CD14-positive monocyte (primary cell): ENCODE measurements at regions not wholly inside any gene's neighbourhood (a gene's known extent, or its start where the extent isn't known, plus 50 kb on each side); places are given as distances from the start of the nearest gene placed in this dataset.

ENCODE experiments used
- DNase-seq, 3 donors: peaks; one replicate each; pipeline ENCODE4 v3.0.0-alpha.2; 2011 to 2022
- H2AFZ ChIP-seq: 2 replicates; pipeline ENCODE4 v1.6.0; 2012; ENCODE audit warnings: mild to moderate bottlenecking, low read depth, low read length, inconsistent platforms; ENCODE audit not compliant: insufficient read depth, poor library complexity, severe bottlenecking
- H3K27ac ChIP-seq, 2 donors: 1 replicate in 1 of 2; 2 replicates in 1 of 2; pipeline ENCODE4 v1.5.1; 2012 to 2013; ENCODE audit warnings: low read length in 2 of 2, control low read depth in 1 of 2, inconsistent platforms in 1 of 2, low read depth in 1 of 2, mild to moderate bottlenecking in 1 of 2
- H3K27me3 ChIP-seq, 2 donors: one replicate each; pipeline versions ENCODE4 v1.6.0 to v1.6.1; 2011 to 2013; ENCODE audit warnings: low read length in 2 of 2; ENCODE audit not compliant: control insufficient read depth in 2 of 2, insufficient read depth in 2 of 2
- H3K36me3 ChIP-seq, 2 donors: replicated peaks in 1 of 2; 1 replicate in 1 of 2; 2 replicates in 1 of 2; pipeline versions ENCODE4 v1.5.1 to v1.6.1; 2012 to 2013; ENCODE audit warnings: low read length in 2 of 2, control low read depth in 1 of 2, inconsistent platforms in 1 of 2, mild to moderate bottlenecking in 1 of 2; ENCODE audit not compliant: insufficient read depth in 2 of 2, control insufficient read depth in 1 of 2
- H3K4me1 ChIP-seq, 2 donors: 1 replicate in 1 of 2; 2 replicates in 1 of 2; pipeline versions ENCODE4 v1.5.1 to v1.6.1; 2012 to 2013; ENCODE audit warnings: low read length in 2 of 2, control low read depth in 1 of 2, inconsistent platforms in 1 of 2, mild to moderate bottlenecking in 1 of 2, moderate library complexity in 1 of 2; ENCODE audit not compliant: insufficient read depth in 2 of 2, control insufficient read depth in 1 of 2
- H3K4me2 ChIP-seq: replicated peaks from 2 replicates; pipeline ENCODE3; 2012; ENCODE audit warnings: low read length, moderate library complexity, mild to moderate bottlenecking; ENCODE audit not compliant: poor library complexity, severe bottlenecking; ENCODE audit errors: extremely low read depth
- H3K4me3 ChIP-seq, 3 experiments: fragments of 200-600 bp in 1 of 3; sonication (generic) in 1 of 3; replicated peaks in 1 of 3; 1 replicate in 2 of 3; 2 replicates in 1 of 3; pipeline ENCODE4 v1.5.1; 2011 to 2013; ENCODE audit warnings: low read length in 3 of 3, mild to moderate bottlenecking in 3 of 3, control low read depth in 2 of 3, low read depth in 2 of 3, inconsistent platforms in 1 of 3, moderate library complexity in 1 of 3
- H3K79me2 ChIP-seq: 2 replicates; pipeline ENCODE4 v1.6.0; 2012; ENCODE audit warnings: mild to moderate bottlenecking, control low read depth, inconsistent platforms, low read length, moderate library complexity; ENCODE audit not compliant: insufficient read depth
- H3K9ac ChIP-seq: 2 replicates; pipeline ENCODE4 v1.6.0; 2017; ENCODE audit warnings: low read length, mild to moderate bottlenecking; ENCODE audit not compliant: insufficient read depth, poor library complexity, severe bottlenecking
- H3K9me3 ChIP-seq, 2 donors: replicated peaks in 1 of 2; 1 replicate in 1 of 2; 2 replicates in 1 of 2; pipeline versions ENCODE4 v1.5.1 to v1.6.1; 2012 to 2013; ENCODE audit warnings: low read length in 2 of 2, control low read depth in 1 of 2; ENCODE audit not compliant: control insufficient read depth in 1 of 2, insufficient read depth in 1 of 2
- H4K20me1 ChIP-seq: 2 replicates; pipeline ENCODE4 v1.6.0; 2012; ENCODE audit warnings: mild to moderate bottlenecking, low read length, control low read depth, moderate library complexity; ENCODE audit not compliant: insufficient read depth
- H3K27ac Mint-ChIP-seq, 7 donors: one replicate each; pipeline ENCODE4 v1.8.0; 2020; ENCODE audit warnings: mild to moderate bottlenecking in 7 of 7, mixed read lengths in 7 of 7, moderate library complexity in 6 of 7, inconsistent platforms in 2 of 7
- H3K27me3 Mint-ChIP-seq, 3 donors: one replicate each; pipeline ENCODE4 v1.8.0; 2021 to 2022; ENCODE audit warnings: low read depth in 3 of 3, mild to moderate bottlenecking in 3 of 3, mixed read lengths in 3 of 3, moderate library complexity in 3 of 3, inconsistent platforms in 1 of 3
- H3K36me3 Mint-ChIP-seq, 2 donors: one replicate each; pipeline ENCODE4 v1.8.0; 2020; ENCODE audit warnings: mixed read lengths in 2 of 2, inconsistent platforms in 1 of 2, mild to moderate bottlenecking in 1 of 2
- H3K4me1 Mint-ChIP-seq: one replicate; pipeline ENCODE4 v1.8.0; 2020; ENCODE audit warnings: mild to moderate bottlenecking, mixed read lengths
- H3K4me3 Mint-ChIP-seq, 2 donors: one replicate each; pipeline ENCODE4 v1.8.0; 2020; ENCODE audit warnings: mild to moderate bottlenecking in 2 of 2, mixed read lengths in 2 of 2, moderate library complexity in 1 of 2
- H3K9me3 Mint-ChIP-seq, 7 donors: one replicate each; pipeline ENCODE4 v1.8.0; 2020 to 2022; ENCODE audit warnings: mixed read lengths in 7 of 7, mild to moderate bottlenecking in 6 of 7, moderate library complexity in 6 of 7, inconsistent platforms in 2 of 7
- WGBS: methylation state at CpG from one replicate; pipeline ENCODE4 v1.1.5; 2013; ENCODE audit warnings: missing lambda C conversion rate; ENCODE audit not compliant: insufficient coverage; 5-methylcytosine and 5-hydroxymethylcytosine counted together
- intact Hi-C, 2 donors: fragments of 100-400 bp; cut with micrococcal nuclease; formaldehyde crosslinking; loops; one replicate each; pipeline versions ENCODE4 v1.15.0 to v1.15.1; 2023
- TF ChIP-seq, protein P1 (sequence below): fragments of 200-600 bp; IDR thresholded peaks from one replicate; pipeline ENCODE4 v1.8.0; 2022; ENCODE audit warnings: antibody characterized with exemption, mild to moderate bottlenecking

DNA sequence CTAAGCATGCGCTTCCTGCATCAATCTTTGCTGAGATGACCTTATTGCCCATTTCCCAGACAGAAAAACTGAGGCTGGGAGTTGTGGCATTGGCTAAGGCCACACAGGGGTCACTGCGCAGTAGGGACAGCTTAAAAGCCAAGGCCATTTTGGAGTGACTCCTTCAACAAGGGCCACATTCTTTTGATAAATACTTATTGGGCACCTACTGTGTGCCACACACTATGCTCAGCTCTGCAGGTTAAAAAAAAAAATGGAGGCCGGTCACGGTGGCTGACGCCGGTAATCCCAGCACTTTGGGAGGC is 108.6 kb downstream of the CEBPB start:
- H4K20me1 ChIP-seq = no peaks in the 10 kb centered on the region

DNA sequence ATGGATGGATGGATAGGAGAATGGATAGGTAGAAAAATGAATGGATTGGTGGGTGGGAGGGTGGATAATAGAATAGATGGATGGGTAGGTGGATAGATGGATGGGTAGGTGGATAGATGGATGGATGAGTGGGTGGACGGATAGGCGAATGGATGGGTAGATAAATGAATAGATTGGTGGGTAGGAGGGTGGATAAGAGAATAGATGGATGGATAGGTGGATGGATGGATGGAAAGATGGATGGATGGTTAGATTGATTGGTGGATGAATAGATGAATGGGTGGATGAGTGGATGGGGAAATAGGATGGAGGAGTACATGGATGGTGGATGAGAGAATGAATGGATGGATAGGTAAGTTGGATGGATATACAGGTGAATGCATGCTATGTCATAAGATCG is 110.5 kb downstream of the CEBPB start:
- Histone ChIP-seq H3K79me2 (no peaks in the 10 kb centered on the region), H3K4me3 (no peak overlapping the region), H3K27ac (no peak overlapping the region), H3K9me3 (no peaks in the 10 kb centered on the region), H3K4me1 (peaks cover 47 to 48% of the 10 kb centered on the region in 2 donors), H3K4me2 (no peak overlapping the region), H2AFZ (no peak overlapping the region), H3K36me3 (no peaks in the 10 kb centered on the region), H4K20me1 (no peaks in the 10 kb centered on the region), H3K9ac (no peak overlapping the region), H3K27me3 (no peaks in the 10 kb centered on the region)
- Mint-ChIP-seq H3K9me3 (no peaks in the 10 kb centered on the region), H3K27ac (no peak overlapping the region), H3K27me3 (peaks cover 2 to 8% (median 8%) of the 10 kb centered on the region in 3 donors), H3K4me1 (peaks cover 53% of the 10 kb centered on the region), H3K4me3 (no peak overlapping the region), H3K36me3 (peaks cover 0 to 2% of the 10 kb centered on the region in 2 donors)
- TF ChIP-seq, protein P1, sequence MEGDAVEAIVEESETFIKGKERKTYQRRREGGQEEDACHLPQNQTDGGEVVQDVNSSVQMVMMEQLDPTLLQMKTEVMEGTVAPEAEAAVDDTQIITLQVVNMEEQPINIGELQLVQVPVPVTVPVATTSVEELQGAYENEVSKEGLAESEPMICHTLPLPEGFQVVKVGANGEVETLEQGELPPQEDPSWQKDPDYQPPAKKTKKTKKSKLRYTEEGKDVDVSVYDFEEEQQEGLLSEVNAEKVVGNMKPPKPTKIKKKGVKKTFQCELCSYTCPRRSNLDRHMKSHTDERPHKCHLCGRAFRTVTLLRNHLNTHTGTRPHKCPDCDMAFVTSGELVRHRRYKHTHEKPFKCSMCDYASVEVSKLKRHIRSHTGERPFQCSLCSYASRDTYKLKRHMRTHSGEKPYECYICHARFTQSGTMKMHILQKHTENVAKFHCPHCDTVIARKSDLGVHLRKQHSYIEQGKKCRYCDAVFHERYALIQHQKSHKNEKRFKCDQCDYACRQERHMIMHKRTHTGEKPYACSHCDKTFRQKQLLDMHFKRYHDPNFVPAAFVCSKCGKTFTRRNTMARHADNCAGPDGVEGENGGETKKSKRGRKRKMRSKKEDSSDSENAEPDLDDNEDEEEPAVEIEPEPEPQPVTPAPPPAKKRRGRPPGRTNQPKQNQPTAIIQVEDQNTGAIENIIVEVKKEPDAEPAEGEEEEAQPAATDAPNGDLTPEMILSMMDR = no peak
- WGBS = 97% methylated on average over 2 of the region's 3 CpGs
- DNase-seq = no peak
- intact Hi-C loops = no loop called here

More for the DNA sequence above, 108.6 kb downstream of the CEBPB start:
- H3K9me3 ChIP-seq = no peaks in the 10 kb centered on the region
- TF ChIP-seq, protein P1 = no peak
- DNase-seq = no peak
- Mint-ChIP-seq H3K27me3 (peaks cover 2 to 9% (median 8%) of the 10 kb centered on the region in 3 donors), H3K36me3 (no peaks in the 10 kb centered on the region), H3K27ac (no peak overlapping the region), H3K4me1 (peaks cover 64% of the 10 kb centered on the region), H3K9me3 (no peaks in the 10 kb centered on the region), H3K4me3 (no peak overlapping the region)
- no peaks in the 10 kb centered on the region for H3K27me3 ChIP-seq
- no peak overlapping the region for H3K4me3 ChIP-seq
- WGBS = 95% methylated on average over 6 of the region's 6 CpGs
- no peak overlapping the region for H3K4me2 ChIP-seq
- no peak overlapping the region for H3K9ac ChIP-seq
- peaks cover 45 to 46% of the 10 kb centered on the region in 2 donors for H3K4me1 ChIP-seq
- no peak overlapping the region for H2AFZ ChIP-seq
- H3K27ac ChIP-seq = no peak overlapping the region
- intact Hi-C loops = no loop called here
- no peaks in the 10 kb centered on the region for H3K79me2 ChIP-seq
- no peaks in the 10 kb centered on the region for H3K36me3 ChIP-seq
